Activated CD4-positive, alpha-beta memory T cell treated with anti-CD3 and anti-CD28 coated beads for 36 hours (primary cell): ENCODE measurements at regions not wholly inside any gene's neighbourhood (a gene's known extent, or its start where the extent isn't known, plus 50 kb on each side); places are given as distances from the start of the nearest gene placed in this dataset.

Source experiments
- CTCF ChIA-PET: fragments of 350-600 bp; sonication (Branson Sonifier 250); formaldehyde crosslinking; loops from one replicate; lab custom pipeline; 2021; ENCODE audit warnings: antibody characterized with exemption, inconsistent platforms; lab: Charles Lee
- POLR2A ChIA-PET: fragments of 350-600 bp; sonication (Branson Sonifier 250); formaldehyde crosslinking; loops from one replicate; lab custom pipeline; 2021; ENCODE audit warnings: antibody characterized with exemption; lab: Charles Lee
- DNase-seq: peaks from one replicate; pipeline ENCODE4 v3.0.0-alpha.2; 2020
- H3K27ac Mint-ChIP-seq: one replicate; pipeline ENCODE4 v1.8.0; 2021; ENCODE audit warnings: mixed read lengths
- H3K27me3 Mint-ChIP-seq: one replicate; pipeline ENCODE4 v1.8.0; 2021; ENCODE audit warnings: mixed read lengths
- H3K36me3 Mint-ChIP-seq: one replicate; pipeline ENCODE4 v1.8.0; 2021; ENCODE audit warnings: mixed read lengths
- H3K4me1 Mint-ChIP-seq: one replicate; pipeline ENCODE4 v1.8.0; 2021; ENCODE audit warnings: low read depth, mixed read lengths
- H3K4me3 Mint-ChIP-seq: one replicate; pipeline ENCODE4 v1.8.0; 2021; ENCODE audit warnings: mild to moderate bottlenecking, mixed read lengths
- H3K9me3 Mint-ChIP-seq: one replicate; pipeline ENCODE4 v1.8.0; 2021; ENCODE audit warnings: mixed read lengths
- intact Hi-C: fragments of 100-400 bp; cut with micrococcal nuclease; formaldehyde crosslinking; loops from one replicate; pipeline ENCODE4 v1.15.1; 2023

DNA sequence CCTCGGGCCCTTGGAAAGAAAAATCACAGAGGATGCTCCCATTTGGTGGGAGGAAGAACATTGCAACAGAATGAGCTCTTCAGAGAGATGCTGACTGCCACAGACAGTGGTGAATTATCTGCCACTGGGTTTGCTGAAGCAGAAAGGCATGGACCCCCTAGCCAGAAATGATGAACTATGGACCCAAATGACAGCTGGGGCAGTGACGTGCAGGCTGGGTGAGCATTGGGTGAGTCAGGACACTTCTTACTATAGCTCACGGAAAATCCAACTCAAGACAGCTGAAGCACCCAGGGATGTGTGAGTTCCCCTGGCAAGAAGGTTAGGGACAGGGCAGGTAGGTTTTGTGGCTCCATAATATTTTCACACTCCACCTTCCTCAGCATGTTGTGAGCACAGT lies 993.2 kb downstream of the BCL11B start:
- ChIA-PET POLR2A (no interaction called here), CTCF (interaction anchor here (0.8 kb wide), 1 partner anchor 9 kb away, joined by 3 read pairs; no protein-coding TSS in a partner anchor)
- no peak overlapping the region for H3K4me3 Mint-ChIP-seq
- H3K27me3 Mint-ChIP-seq = no peaks in the 10 kb centered on the region
- no peak overlapping the region for H3K27ac Mint-ChIP-seq
- H3K4me1 Mint-ChIP-seq = no peaks in the 10 kb centered on the region
- peak; percentile 10 for DNase-seq
- H3K9me3 Mint-ChIP-seq = peaks cover 6% of the 10 kb centered on the region
- intact Hi-C loops = no loop called here
- no peaks in the 10 kb centered on the region for H3K36me3 Mint-ChIP-seq

DNA sequence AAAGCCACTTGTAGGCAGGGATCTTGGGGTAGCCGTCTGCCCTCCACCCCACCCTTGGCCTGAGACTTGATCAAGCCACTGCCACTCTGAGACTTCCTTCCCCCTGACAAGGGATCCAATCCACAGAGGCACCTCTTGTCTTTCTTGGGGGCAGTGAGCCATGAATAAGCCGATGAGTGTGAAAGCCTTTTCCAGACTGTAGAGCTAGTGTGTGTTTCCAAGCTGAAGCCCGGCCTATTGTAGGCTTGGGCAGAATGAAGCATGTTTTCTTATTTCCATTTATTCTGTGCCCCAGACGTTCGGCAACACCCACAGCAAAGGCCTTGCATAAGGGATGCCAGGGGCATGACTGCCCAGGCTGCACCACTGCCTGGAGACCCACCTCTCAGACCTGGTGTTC lies 991.6 kb downstream of the BCL11B start:
- Mint-ChIP-seq H3K4me3 (no peak overlapping the region), H3K36me3 (no peaks in the 10 kb centered on the region), H3K27me3 (no peaks in the 10 kb centered on the region), H3K4me1 (no peaks in the 10 kb centered on the region), H3K27ac (no peak overlapping the region), H3K9me3 (peaks cover 6% of the 10 kb centered on the region)
- intact Hi-C loops = no loop called here
- CTCF ChIA-PET = no interaction called here
- POLR2A ChIA-PET = no interaction called here
- no peak for DNase-seq

- intact Hi-C loops = no loop called here
- POLR2A ChIA-PET = no interaction called here
Observed at GRCh38 chr14:98288825-98289224, 983.2 kb downstream of the BCL11B start.

DNA sequence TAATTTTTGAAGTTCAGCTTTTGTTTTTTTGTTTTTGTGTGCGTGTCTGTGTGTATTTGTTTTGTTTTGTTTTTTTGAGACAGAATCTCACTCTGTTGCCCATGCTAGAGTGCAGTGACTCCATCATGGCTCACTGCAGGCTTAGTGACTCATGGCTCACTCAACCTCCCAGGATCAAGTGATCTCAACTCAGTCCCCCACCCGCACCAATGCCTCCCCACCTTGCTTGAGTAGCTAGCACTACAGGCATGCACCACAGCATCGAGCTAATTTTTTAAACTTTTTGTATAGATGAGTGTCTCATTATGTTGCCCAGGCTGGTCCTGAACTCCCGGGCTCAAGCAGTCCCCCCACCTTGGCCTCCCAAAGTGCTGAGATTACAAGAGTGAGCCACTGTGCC lies 981.4 kb downstream of the BCL11B start:
- Mint-ChIP-seq H3K9me3 (no peaks in the 10 kb centered on the region), H3K27ac (no peak overlapping the region), H3K4me3 (no peak overlapping the region), H3K27me3 (no peaks in the 10 kb centered on the region), H3K4me1 (peaks cover 5% of the 10 kb centered on the region), H3K36me3 (no peaks in the 10 kb centered on the region)
- POLR2A ChIA-PET = no interaction called here
- CTCF ChIA-PET = interaction anchor here (0.6 kb wide), 1 partner anchor 445 kb away, joined by 3 read pairs; no protein-coding TSS in a partner anchor
- intact Hi-C loops = no loop called here
- peak; percentile 23 for DNase-seq

More at GRCh38 chr14:98288825-98289224, 983.2 kb downstream of the BCL11B start:
- Mint-ChIP-seq H3K9me3 (no peaks in the 10 kb centered on the region), H3K27me3 (no peaks in the 10 kb centered on the region), H3K4me1 (peaks cover 5% of the 10 kb centered on the region), H3K4me3 (no peak overlapping the region), H3K27ac (no peak overlapping the region), H3K36me3 (no peaks in the 10 kb centered on the region)
- CTCF ChIA-PET = no interaction called here
- no peak for DNase-seq

- intact Hi-C loops = no loop called here
- Mint-ChIP-seq H3K9me3 (no peaks in the 10 kb centered on the region), H3K27ac (no peak overlapping the region), H3K27me3 (no peaks in the 10 kb centered on the region), H3K4me1 (peaks cover 5% of the 10 kb centered on the region), H3K36me3 (no peaks in the 10 kb centered on the region), H3K4me3 (no peak overlapping the region)
- no peak for DNase-seq
- ChIA-PET POLR2A (no interaction called here), CTCF (no interaction called here)
Observed at GRCh38 chr14:98292191-98292590, 979.8 kb downstream of the BCL11B start.

DNA sequence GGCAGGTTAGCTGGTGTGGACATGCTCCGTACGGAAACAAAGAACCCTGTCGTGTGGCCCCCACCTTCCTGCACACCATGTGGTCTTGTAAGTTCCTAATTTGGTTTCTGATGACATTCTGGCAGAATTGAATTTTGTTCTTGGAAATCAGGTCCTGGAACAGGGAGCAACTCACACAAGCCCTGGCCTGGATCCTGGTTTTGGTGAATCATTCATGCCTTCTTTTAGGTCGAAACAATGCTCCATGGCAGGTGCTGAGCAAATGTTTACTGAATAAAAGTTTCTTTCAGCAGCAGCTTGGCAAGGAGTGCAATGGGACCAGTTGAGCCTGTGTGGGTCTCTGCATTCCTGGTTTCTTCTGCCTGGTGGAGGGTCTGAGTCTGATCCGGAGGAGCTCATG lies 978.4 kb downstream of the BCL11B start:
- peaks cover 5% of the 10 kb centered on the region for H3K4me1 Mint-ChIP-seq
- no peak for DNase-seq
- intact Hi-C loops = no loop called here
- no peaks in the 10 kb centered on the region for H3K9me3 Mint-ChIP-seq
- H3K36me3 Mint-ChIP-seq = no peaks in the 10 kb centered on the region
- no peak overlapping the region for H3K4me3 Mint-ChIP-seq
- no peak overlapping the region for H3K27ac Mint-ChIP-seq
- ChIA-PET POLR2A (no interaction called here), CTCF (no interaction called here)
- H3K27me3 Mint-ChIP-seq = no peaks in the 10 kb centered on the region

DNA sequence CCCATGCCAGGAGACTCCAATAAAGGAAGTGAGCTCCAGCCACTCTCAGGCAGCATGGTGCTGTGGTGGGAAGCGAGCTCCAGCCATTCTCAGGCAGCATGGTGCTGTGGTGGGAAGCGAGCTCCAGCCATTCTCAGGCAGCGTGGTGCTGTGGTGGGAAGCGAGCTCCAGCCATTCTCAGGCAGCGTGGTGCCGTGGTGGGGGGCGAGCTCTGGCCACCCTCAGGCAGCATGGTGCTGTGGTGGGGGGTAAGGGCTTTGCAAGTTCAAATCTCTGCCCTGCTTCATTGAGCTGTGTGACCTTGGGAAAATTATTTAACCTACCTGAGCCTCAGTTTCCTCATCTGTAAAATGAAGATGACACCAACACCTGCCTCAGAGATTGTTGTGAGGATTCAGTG lies 975.1 kb downstream of the BCL11B start:
- Mint-ChIP-seq H3K9me3 (no peaks in the 10 kb centered on the region), H3K36me3 (no peaks in the 10 kb centered on the region), H3K4me1 (no peaks in the 10 kb centered on the region), H3K27ac (no peak overlapping the region), H3K4me3 (no peak overlapping the region), H3K27me3 (no peaks in the 10 kb centered on the region)
- DNase-seq = no peak
- ChIA-PET POLR2A (no interaction called here), CTCF (no interaction called here)
- intact Hi-C loops = no loop called here

DNA sequence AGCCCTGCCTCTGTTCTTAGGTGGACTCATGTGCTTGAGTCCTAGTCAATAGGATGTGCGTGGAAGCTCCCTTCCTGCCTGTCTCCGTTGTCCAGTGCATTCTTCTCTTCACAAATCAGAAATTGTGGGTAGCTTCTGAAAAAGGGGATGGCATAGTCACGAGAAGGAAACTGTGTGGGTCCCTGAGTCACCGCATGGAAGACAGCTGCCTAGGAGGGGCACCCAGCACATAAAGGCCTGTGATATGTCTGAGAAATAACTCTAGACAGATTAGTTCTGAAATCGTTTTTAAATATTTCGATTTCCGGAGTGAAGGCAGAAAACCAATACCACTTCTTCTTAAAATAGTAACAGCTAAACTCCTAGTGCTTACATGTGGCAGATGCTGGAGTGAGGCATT lies 974.4 kb downstream of the BCL11B start:
- ChIA-PET CTCF (no interaction called here), POLR2A (no interaction called here)
- Mint-ChIP-seq H3K4me3 (no peak overlapping the region), H3K27ac (no peak overlapping the region), H3K4me1 (no peaks in the 10 kb centered on the region), H3K9me3 (no peaks in the 10 kb centered on the region), H3K36me3 (no peaks in the 10 kb centered on the region), H3K27me3 (no peaks in the 10 kb centered on the region)
- no peak for DNase-seq
- intact Hi-C loops = no loop called here

GRCh38 chr14:98298481-98299244 lies 973.3 kb downstream of the BCL11B start:
- intact Hi-C loops = no loop called here
- POLR2A ChIA-PET = no interaction called here

GRCh38 chr14:98301681-98302080 lies 970.3 kb downstream of the BCL11B start:
- ChIA-PET CTCF (no interaction called here), POLR2A (no interaction called here)
- H3K4me1 Mint-ChIP-seq = no peaks in the 10 kb centered on the region
- DNase-seq = no peak
- H3K27me3 Mint-ChIP-seq = no peaks in the 10 kb centered on the region
- no peaks in the 10 kb centered on the region for H3K36me3 Mint-ChIP-seq
- H3K27ac Mint-ChIP-seq = no peak overlapping the region
- H3K9me3 Mint-ChIP-seq = no peaks in the 10 kb centered on the region
- intact Hi-C loops = no loop called here
- no peak overlapping the region for H3K4me3 Mint-ChIP-seq

More at GRCh38 chr14:98298481-98299244, 973.3 kb downstream of the BCL11B start:
- no peaks in the 10 kb centered on the region for H3K4me1 Mint-ChIP-seq
- H3K27ac Mint-ChIP-seq = no peak overlapping the region
- no peak for DNase-seq
- CTCF ChIA-PET = interaction anchor here (0.7 kb wide), 1 partner anchor 977 kb away, joined by 3 read pairs; no protein-coding TSS in a partner anchor
- no peaks in the 10 kb centered on the region for H3K9me3 Mint-ChIP-seq
- H3K36me3 Mint-ChIP-seq = no peaks in the 10 kb centered on the region
- H3K4me3 Mint-ChIP-seq = no peak overlapping the region
- no peaks in the 10 kb centered on the region for H3K27me3 Mint-ChIP-seq

DNA sequence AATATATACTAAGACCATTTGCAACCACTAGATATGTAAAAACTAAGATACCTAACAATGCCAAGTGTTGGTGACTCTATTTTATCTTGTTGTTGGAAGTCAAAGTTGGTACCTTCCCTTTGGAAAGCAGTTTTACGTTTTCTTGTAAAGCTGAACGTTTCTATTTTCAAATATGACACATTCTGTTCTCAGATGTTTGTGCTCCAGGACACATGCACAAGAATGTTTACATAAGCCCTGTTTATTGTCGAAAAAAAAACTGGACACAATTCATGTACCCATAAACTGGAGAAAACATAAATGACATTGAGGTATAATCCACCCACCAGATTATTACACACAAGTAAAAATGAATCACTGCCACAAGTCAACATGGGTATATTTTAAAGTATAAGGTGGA lies 967.4 kb downstream of the BCL11B start:
- DNase-seq = no peak
- ChIA-PET POLR2A (no interaction called here), CTCF (no interaction called here)
- intact Hi-C loops = no loop called here
- H3K27ac Mint-ChIP-seq = no peak overlapping the region
- H3K4me3 Mint-ChIP-seq = no peak overlapping the region
- no peaks in the 10 kb centered on the region for H3K27me3 Mint-ChIP-seq
- H3K9me3 Mint-ChIP-seq = no peaks in the 10 kb centered on the region
- no peaks in the 10 kb centered on the region for H3K36me3 Mint-ChIP-seq
- peaks cover 4% of the 10 kb centered on the region for H3K4me1 Mint-ChIP-seq

DNA sequence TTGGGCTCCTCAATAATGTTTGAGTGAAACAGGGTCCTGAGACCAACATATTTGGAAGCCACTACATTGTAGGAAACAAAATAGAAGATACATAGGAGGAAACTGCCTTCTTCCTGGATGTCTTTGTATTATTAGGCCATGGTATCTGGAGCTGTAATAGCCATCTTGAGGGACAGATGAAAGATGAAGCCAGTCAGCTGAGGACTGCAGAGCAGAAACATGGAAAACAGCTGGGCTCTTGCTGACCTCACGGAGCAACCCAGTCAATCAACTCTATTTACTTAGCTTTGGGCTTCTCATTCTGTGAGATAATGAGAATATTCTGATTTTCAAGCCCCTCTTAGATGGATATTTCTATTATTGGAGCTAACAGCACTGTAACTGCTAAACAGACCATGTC lies 962.4 kb downstream of the BCL11B start:
- H3K4me1 Mint-ChIP-seq = peaks cover 6% of the 10 kb centered on the region
- no peaks in the 10 kb centered on the region for H3K27me3 Mint-ChIP-seq
- POLR2A ChIA-PET = no interaction called here
- no peak for DNase-seq
- peaks cover 4% of the 10 kb centered on the region for H3K9me3 Mint-ChIP-seq
- intact Hi-C loops = no loop called here
- no peaks in the 10 kb centered on the region for H3K36me3 Mint-ChIP-seq
- no peak overlapping the region for H3K27ac Mint-ChIP-seq
- H3K4me3 Mint-ChIP-seq = no peak overlapping the region
- CTCF ChIA-PET = no interaction called here

GRCh38 chr14:98312006-98312405 lies 960.0 kb downstream of the BCL11B start:
- Mint-ChIP-seq H3K4me1 (peaks cover 6% of the 10 kb centered on the region), H3K27ac (no peak overlapping the region), H3K9me3 (peaks cover 4% of the 10 kb centered on the region), H3K36me3 (no peaks in the 10 kb centered on the region), H3K27me3 (no peaks in the 10 kb centered on the region), H3K4me3 (no peak overlapping the region)
- CTCF ChIA-PET = no interaction called here
- intact Hi-C loops = no loop called here
- POLR2A ChIA-PET = interaction anchor here (0.6 kb wide), 1 partner anchor 322 kb away, joined by 4 read pairs; no protein-coding TSS in a partner anchor
- DNase-seq = no peak
